Esophagus muscularis mucosa (tissue), 3 donors: ENCODE measurements at regions not wholly inside any gene's neighbourhood (a gene's known extent, or its start where the extent isn't known, plus 50 kb on each side); places are given as distances from the start of the nearest gene placed in this dataset.

Source experiments
- CTCF ChIP-seq, 3 experiments: fragments of 200-600 bp in 2 of 3; fragments of 450-650 bp in 1 of 3; sonication (generic) in 2 of 3; IDR thresholded peaks; one replicate each; pipeline ENCODE4 v1.5.1; 2017 to 2019; ENCODE audit warnings: antibody characterized with exemption in 3 of 3, mild to moderate bottlenecking in 2 of 3, moderate library complexity in 1 of 3
- POLR2AphosphoS5 ChIP-seq, 2 donors: sonication (generic); formaldehyde crosslinking; IDR thresholded peaks; one replicate each; pipeline ENCODE4 v1.6.1; 2017; ENCODE audit warnings: antibody characterized with exemption in 2 of 2

GRCh38 chr12:9324782-9325181 lies 116.6 kb upstream of the PZP start:
- TF ChIP-seq CTCF (IDR thresholded peaks at IDR 0.05), result no peak
- no peak for TF ChIP-seq POLR2AphosphoS5 (IDR thresholded peaks at IDR 0.05)
